Glomerular visceral epithelial cell (primary cell): ENCODE measurements at regions not wholly inside any gene's neighbourhood (a gene's known extent, or its start where the extent isn't known, plus 50 kb on each side); places are given as distances from the start of the nearest gene placed in this dataset.

Experiments
- DNase-seq: peaks from one replicate; pipeline ENCODE4 v3.0.0-alpha.2; 2016; ENCODE audit errors: extremely low spot score

GRCh38 chr10:78755063-78755701 is 313.6 kb upstream of the ZMIZ1 start:
- DNase-seq = no peak

GRCh38 chr10:78755877-78756455 is 312.8 kb upstream of the ZMIZ1 start:
- no peak for DNase-seq

GRCh38 chr10:78756604-78757343 is 312.0 kb upstream of the ZMIZ1 start:
- peak; percentile 87 for DNase-seq

- peak; percentile 68 for DNase-seq
These were observed 311.3 kb upstream of the ZMIZ1 start for GRCh38 chr10:78757344-78757925.

GRCh38 chr10:78758176-78758575 is 310.6 kb upstream of the ZMIZ1 start:
- DNase-seq = no peak

GRCh38 chr10:78759456-78760120 is 309.2 kb upstream of the ZMIZ1 start:
- no peak for DNase-seq

GRCh38 chr10:78760463-78761310 is 308.1 kb upstream of the ZMIZ1 start:
- DNase-seq = no peak

GRCh38 chr10:78761311-78761781 is 307.4 kb upstream of the ZMIZ1 start:
- no peak for DNase-seq

GRCh38 chr10:78762086-78762630 is 306.6 kb upstream of the ZMIZ1 start:
- DNase-seq = no peak

GRCh38 chr10:78763234-78763633 is 305.5 kb upstream of the ZMIZ1 start:
- no peak for DNase-seq

- no peak for DNase-seq
These were observed 304.9 kb upstream of the ZMIZ1 start for GRCh38 chr10:78763651-78764395.

- DNase-seq = no peak
These were observed 304.3 kb upstream of the ZMIZ1 start for GRCh38 chr10:78764436-78764835.

GRCh38 chr10:78764846-78765430 is 303.8 kb upstream of the ZMIZ1 start:
- DNase-seq = no peak

- no peak for DNase-seq
These were observed 302.9 kb upstream of the ZMIZ1 start for GRCh38 chr10:78765726-78766335.

- no peak for DNase-seq
These were observed 302.2 kb upstream of the ZMIZ1 start for GRCh38 chr10:78766603-78767002.

GRCh38 chr10:78768041-78768835 is 300.5 kb upstream of the ZMIZ1 start:
- no peak for DNase-seq

- no peak for DNase-seq
These were observed 299.9 kb upstream of the ZMIZ1 start for GRCh38 chr10:78768876-78769275.

GRCh38 chr10:78769526-78769925 is 299.2 kb upstream of the ZMIZ1 start:
- no peak for DNase-seq
